ENCODE measurements at regions not wholly inside any gene's neighbourhood (a gene's known extent, or its start where the extent isn't known, plus 50 kb on each side); places are given as distances from the start of the nearest gene placed in this dataset.

DNA sequence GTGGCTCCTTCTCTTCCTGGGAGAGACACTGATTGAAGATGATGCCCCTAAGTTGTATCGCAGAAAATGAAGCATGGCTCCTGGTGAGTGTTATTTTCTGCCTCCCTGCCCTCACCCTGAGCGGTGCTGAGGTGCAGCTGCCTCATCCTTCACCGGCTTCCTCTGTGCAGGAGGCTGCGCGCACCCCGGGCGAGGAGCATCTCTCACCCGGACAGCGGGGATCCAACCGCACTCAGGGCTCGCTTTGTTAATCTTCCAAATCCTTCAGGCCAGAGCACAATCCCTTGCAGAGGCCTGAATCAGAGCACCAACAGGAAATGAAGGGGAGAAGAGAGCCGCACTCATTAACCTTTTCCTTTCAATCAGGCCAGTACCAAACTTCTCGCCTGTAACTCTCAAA lies 910.3 kb downstream of the CCSER2 start:
- TF ChIP-seq, protein P1, sequence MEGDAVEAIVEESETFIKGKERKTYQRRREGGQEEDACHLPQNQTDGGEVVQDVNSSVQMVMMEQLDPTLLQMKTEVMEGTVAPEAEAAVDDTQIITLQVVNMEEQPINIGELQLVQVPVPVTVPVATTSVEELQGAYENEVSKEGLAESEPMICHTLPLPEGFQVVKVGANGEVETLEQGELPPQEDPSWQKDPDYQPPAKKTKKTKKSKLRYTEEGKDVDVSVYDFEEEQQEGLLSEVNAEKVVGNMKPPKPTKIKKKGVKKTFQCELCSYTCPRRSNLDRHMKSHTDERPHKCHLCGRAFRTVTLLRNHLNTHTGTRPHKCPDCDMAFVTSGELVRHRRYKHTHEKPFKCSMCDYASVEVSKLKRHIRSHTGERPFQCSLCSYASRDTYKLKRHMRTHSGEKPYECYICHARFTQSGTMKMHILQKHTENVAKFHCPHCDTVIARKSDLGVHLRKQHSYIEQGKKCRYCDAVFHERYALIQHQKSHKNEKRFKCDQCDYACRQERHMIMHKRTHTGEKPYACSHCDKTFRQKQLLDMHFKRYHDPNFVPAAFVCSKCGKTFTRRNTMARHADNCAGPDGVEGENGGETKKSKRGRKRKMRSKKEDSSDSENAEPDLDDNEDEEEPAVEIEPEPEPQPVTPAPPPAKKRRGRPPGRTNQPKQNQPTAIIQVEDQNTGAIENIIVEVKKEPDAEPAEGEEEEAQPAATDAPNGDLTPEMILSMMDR (IDR thresholded peaks at IDR 0.05; ENCODE audit: insufficient read depth, low read depth, low read length): no peak
- no peak for TF ChIP-seq EZH2 (IDR thresholded peaks at IDR 0.05; ENCODE audit: insufficient read depth, low read length)
